ENCODE measurements at regions not wholly inside any gene's neighbourhood (a gene's known extent, or its start where the extent isn't known, plus 50 kb on each side); places are given as distances from the start of the nearest gene placed in this dataset.

DNA sequence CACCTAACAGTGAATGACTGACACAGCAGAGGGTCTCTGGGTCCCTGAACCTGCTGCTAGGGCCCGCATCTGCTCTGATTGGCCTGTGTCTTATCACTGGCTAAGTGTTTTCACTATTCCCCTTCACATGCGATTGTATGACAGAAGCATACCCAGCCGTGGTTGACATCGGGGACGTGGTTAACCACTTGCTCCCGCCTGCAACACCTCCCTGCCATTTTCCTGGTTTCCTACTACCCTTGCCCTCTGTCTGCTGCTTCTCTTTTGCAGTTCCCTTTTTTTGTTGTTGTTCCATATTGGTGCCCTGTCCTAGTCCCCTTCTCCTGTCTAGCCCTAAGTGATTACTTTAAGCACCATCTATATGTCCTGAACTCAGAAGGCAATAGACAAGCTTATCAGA lies 177.0 kb downstream of the RGS9 start:
- TF ChIP-seq, protein P1, sequence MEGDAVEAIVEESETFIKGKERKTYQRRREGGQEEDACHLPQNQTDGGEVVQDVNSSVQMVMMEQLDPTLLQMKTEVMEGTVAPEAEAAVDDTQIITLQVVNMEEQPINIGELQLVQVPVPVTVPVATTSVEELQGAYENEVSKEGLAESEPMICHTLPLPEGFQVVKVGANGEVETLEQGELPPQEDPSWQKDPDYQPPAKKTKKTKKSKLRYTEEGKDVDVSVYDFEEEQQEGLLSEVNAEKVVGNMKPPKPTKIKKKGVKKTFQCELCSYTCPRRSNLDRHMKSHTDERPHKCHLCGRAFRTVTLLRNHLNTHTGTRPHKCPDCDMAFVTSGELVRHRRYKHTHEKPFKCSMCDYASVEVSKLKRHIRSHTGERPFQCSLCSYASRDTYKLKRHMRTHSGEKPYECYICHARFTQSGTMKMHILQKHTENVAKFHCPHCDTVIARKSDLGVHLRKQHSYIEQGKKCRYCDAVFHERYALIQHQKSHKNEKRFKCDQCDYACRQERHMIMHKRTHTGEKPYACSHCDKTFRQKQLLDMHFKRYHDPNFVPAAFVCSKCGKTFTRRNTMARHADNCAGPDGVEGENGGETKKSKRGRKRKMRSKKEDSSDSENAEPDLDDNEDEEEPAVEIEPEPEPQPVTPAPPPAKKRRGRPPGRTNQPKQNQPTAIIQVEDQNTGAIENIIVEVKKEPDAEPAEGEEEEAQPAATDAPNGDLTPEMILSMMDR (IDR thresholded peaks at IDR 0.05): no peak
- TF ChIP-seq POLR2A (IDR thresholded peaks at IDR 0.05) (no peak), POLR2AphosphoS5 (IDR thresholded peaks at IDR 0.05; ENCODE audit: insufficient read depth in 1 of 2, low read depth in 1 of 2) (no peak)

Measured in vagina (tissue), 2 donors.